Skeletal muscle cell (primary cell): ENCODE measurements at regions not wholly inside any gene's neighbourhood (a gene's known extent, or its start where the extent isn't known, plus 50 kb on each side); places are given as distances from the start of the nearest gene placed in this dataset.
"Not testable (repeated sequence)": the region's sequence is repeated elsewhere in the genome, so short reads cannot be mapped to it uniquely, and the experiment has no call there.

Experiments used
- DNase-seq: peaks from one replicate; pipeline ENCODE4 v3.0.0-alpha.2; 2010; ENCODE audit warnings: low read depth
- H3K4me3 ChIP-seq: 2 replicates; pipeline ENCODE4 v1.5.1; 2011; ENCODE audit warnings: low read depth, mild to moderate bottlenecking, control low read depth, low read length, moderate library complexity

DNA sequence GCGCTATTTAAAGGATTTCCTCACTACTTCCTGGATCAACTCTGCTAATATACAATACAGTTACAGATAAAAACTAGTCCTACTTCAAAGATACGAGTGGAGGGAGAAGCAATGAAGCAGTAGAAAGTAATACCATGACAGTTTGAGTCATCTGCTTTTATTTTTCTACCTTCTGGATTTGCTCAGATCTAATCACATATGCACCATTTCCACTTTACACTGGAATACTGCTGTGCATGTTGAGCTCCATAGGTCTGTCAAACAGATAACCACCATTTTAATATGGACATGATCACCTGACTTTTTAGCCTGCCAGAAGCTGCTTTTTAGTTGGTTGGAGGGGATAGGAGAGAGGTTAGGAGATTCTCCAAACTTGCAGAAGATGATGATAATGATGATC lies 92.5 kb downstream of the MMUT start:
- no peak for DNase-seq
- H3K4me3 ChIP-seq: no peak overlapping the region

DNA sequence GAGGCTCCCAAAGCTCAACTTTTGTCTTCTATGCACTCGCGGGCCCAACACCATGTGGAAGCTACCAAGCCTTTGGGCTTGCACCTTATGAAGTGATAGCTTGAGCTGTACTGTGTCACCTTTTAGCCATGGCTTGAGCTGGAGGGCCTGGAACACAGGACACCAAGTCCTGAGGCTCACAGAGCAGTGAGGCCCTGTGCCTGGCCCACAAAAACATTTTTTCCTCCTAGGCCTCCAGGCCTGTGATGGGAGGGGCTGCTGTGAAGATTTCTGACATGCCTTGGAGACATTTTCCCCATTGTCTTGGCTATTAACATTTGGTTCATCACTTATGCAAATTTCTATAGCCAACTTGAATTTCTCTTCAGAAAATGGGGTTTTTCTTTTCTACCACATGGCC lies 96.5 kb downstream of the MMUT start:
- no peak for DNase-seq
- no peak overlapping the region for H3K4me3 ChIP-seq

DNA sequence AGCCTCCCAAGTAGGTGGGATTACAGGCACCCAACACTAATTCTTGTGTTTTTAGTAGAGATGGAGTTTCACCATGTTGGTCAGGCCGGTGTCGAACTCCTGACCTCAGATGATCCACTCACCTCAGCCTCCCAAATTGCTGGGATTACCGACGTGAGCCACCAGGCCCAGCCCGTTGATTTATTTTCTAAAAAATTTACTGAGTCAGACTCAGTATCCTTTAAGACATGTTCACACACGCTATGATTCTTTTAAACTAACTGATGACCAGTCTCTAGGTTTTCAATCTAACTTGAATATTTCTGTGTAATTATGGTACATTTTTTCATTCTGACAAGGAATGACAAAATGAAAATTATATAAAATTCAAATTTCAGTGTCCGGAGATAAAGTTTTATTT lies 114.5 kb downstream of the MMUT start:
- DNase-seq: no peak

DNA sequence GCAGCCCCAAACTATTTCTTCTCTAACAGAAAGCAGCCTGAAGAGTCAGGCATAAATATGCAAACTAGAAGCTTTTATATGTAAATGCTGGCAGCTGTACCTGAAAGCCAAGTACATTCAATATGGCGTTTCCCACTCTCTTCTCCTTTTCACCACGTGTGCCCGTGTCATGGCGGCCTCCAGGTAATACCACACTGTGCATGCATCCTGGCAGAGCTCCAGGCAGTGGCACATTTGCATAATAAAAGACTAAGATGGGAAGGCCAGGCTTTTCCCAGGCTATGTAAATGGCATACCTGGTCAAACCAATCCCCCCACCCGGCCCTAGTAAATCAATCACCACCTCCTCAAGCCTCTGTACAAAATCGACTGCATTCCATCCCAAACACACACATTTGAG lies 120.6 kb downstream of the MMUT start:
- no peak for DNase-seq
- H3K4me3 ChIP-seq: no peak overlapping the region

More for the DNA sequence above, 114.5 kb downstream of the MMUT start:
- no peak overlapping the region for H3K4me3 ChIP-seq

DNA sequence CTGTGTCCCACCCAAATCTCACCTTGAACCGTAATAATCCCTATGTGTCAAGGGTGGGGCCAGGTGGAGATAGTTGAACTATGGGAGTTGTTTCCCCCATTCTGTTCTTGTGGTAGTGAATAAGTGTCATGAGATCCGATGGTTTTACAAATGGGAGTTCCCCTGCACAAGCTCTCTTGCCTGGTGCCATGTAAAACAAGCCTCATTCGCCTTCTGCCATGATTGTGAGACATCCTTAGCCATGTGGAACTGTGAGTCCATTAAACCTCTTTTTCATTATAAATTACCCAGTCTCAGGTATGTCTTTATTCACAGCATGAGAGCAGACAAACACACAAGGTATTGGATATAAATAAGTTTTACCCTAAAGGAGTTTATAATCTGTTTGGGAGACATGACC lies 121.2 kb downstream of the MMUT start:
- H3K4me3 ChIP-seq: no peak overlapping the region
- no peak for DNase-seq

DNA sequence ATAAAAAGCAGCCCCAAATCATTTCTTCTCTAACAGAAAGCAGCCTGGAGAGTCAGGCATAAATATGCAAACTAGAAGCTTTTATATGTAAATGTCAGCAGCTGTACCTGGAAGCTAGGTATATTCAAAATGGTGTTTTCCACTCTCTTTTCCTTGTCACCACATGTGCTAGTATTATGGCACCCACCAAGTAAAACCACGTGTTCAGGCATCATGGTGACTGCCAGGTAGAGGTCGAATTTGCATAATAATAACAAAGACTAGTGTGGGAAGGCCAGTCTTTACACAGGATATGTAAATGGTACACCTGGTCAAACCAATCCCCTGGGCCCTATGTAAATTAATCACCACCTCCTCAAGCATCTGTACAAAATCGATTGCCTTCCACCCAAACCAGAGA lies 124.0 kb downstream of the MMUT start:
- no peak overlapping the region for H3K4me3 ChIP-seq
- no peak for DNase-seq

DNA sequence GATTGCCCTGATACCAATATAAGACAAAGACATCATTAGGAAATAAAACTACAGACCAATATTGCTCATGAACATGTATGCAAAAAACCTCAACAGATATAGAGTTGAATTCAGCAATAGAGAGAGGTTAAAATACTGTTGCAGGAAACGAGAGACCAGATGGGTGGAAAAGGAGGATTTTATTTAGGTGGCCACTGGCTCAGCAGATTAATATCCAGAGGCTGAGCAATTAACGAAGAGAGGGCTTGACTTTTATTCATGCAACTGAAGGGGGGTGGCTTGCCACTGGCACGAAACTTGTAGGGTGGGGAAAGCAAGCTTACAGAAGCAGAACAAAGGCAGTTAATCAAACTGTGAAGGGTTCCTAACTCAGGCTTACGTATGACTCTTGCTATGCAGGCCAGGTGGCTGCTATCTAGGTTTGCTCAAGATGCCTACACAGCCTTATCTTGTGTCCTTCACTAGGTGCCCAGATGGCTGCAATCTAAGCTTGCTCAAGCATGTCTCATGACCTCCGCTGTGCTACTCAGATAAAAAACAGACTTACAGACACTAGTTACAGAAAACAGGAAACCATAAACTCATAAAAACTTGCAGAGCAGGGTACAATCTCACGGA lies 126.4 kb downstream of the MMUT start:
- H3K4me3 ChIP-seq: no peak overlapping the region
- no peak for DNase-seq

DNA sequence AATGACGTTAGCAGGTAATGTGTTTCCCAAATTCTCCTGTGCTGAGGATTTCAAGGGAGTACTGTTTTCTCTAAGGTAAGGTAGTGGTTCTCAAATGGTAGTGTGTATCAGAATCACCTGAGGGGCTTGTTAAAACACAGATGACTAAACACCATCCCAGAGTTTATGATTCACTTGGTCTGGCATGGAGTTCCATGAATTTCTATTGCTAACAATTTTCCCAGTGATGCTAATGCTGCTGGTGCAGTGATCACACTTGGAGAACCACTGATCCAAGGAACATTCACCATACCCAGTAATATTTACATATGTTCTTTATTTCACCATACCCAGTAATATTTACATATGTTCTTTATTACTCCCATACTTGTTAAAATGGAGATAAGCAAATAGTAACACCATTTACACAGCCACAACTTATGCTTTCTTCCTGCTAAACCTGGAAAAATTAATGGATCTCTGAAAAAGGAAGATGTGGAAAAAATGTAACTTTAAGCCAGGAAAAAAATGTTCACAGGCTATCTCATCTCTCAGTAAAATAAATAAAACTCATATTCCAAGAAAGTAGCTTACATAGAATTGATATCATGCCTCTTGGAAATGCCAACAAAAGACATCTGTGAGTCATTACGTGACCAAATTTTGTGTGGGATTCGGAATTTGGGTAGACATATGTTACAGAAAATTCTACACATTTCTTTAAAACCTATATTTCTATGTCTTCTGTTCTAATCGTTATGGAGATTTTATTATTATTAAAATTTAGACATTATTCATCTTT lies 129.5 kb downstream of the MMUT start:
- H3K4me3 ChIP-seq: no peak overlapping the region
- DNase-seq: no peak

DNA sequence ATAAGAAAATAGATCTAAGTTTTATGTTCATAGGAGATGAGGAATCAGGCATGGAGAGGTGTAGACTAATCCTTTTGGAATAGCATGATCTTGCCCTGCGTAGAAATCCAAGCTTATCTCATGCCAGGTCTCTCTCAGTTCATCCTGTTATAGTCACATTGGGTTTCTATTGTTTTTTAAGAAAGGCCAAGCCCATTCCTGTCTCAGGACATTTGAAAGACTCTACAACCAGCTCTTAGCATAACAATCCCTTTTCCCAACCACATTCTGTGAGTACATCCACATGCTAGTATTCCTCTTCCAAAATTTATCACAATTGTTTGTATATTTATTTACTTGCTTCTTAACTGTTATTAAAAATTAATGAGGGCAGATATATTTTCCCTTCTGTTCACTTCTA lies 130.3 kb downstream of the MMUT start:
- H3K4me3 ChIP-seq: no peak overlapping the region
- DNase-seq: no peak

DNA sequence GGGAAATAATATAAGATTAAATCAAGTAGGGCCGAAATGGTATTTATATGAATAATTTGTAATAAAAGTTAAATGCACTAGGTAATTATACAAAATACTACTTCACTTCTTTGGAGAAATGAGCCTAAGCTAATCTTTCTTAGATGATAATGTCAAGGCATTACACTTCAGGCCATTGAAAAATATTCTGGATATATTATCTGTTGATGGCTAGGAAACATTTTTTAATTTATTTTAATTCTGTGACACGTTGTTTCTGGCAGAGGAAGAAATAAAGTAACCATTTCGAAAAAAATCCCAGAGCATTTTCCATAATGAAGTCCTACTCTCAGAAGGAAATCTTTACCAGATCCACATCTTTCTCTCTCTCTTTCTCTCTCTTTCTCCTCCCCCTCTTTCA lies 133.9 kb downstream of the MMUT start:
- no peak overlapping the region for H3K4me3 ChIP-seq

DNA sequence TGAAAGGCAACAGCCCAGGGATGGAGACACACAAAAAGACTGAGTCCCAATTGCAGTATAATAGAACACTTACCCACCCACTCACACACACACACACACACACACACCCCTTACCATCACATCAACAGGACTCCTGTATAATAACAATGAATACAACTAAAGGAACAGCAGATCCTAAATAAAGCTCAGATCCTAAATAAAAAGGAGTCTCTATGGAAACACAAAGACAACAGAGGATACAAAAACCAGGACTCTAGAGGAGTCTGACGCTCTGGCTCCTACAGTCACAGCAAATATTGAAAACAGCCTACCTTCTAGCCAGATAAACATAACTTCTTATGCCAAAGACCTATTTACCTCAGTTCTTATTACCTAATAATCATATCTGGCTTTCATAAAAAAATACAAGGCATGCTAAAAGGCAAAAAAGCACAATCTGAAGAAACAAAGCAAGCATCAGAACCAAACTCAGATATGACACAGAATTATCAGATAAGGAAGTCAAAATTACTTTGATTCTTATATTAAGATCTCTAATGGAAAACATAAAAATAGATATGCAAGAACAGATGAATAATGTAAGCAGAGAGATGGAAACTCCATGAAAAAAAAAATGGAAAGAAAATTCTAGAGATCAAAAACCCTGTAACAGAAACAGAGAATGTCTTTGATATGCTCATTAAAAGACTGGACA lies 134.9 kb downstream of the MMUT start:
- no peak overlapping the region for H3K4me3 ChIP-seq
- no peak for DNase-seq

More for the DNA sequence above, 133.9 kb downstream of the MMUT start:
- DNase-seq: no peak

DNA sequence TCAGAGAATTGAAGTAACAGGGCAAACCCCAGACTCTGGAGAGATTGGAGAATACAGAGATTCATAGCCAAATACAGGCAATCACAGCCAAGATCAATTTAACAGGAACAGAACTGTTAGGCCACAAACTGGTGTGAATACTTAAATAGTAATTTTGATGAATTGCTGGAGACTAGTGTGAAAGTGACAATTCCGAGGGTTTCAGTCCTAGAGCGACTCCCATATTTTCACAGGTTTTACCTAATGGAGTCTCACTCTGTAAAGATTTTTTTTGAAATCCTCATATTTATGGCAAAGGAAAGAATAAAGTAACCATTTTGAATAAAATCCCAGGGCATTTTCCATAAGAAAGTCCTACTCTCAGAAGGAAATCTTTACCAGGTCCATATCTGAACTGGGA lies 135.5 kb downstream of the MMUT start:
- no peak for DNase-seq
- H3K4me3 ChIP-seq: no peak overlapping the region

DNA sequence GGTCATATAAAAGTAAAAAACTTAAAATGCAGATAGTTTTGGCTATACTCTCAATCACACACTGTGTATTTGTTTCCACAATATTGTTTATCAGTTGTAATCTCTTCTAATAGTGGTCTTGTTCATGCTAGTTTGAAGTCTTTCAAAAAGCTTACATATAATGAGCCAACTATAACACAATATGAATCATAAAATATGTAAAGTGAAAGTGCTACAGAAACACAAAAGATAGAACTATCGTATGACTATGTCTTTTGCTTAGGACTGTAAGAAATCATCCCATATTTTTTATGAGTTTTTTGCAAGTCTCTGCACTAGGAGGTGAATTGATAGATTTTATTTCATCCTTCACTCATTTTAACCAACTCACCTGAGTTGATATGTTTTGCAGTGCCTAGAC lies 136.0 kb downstream of the MMUT start:
- no peak for DNase-seq
- no peak overlapping the region for H3K4me3 ChIP-seq

DNA sequence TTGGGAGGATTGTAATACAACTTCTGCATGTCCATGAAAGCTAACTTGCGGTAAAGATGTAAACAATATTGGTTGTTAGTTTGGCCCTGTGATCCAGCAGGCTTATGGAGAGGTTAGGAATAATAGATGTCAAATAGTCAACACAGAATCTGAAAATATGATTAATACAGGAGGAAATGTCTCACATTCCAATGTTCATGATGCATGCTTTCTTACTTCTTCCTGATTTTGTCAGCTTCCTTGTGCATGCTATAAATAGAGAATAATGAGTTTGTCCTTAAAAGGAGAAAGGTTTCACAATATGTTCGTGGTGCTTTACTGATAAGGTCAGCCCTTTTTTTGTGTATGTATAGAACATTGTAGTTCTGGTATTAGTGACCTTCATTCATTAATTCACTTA lies 136.7 kb downstream of the MMUT start:
- peak; percentile 41 for DNase-seq
- no peak overlapping the region for H3K4me3 ChIP-seq

DNA sequence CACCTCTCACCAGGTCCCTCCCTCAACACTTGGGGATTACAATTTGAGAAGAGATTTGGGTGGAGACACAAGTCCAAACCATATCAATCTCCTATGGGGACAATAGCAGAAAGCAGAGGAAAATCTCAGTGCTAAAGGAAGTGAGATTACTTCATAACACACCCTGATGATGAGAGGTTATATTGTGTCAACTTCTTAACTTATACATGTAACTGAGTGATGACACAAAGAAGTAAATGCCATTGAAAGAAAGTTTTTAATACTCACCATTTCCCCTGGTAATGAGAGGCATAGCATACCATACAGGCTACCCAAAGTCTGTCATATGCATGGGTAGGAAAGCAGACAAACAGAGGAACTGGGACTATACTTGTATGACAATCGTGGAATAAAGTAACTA lies 137.2 kb downstream of the MMUT start:
- H3K4me3 ChIP-seq: no peak overlapping the region
- no peak for DNase-seq

DNA sequence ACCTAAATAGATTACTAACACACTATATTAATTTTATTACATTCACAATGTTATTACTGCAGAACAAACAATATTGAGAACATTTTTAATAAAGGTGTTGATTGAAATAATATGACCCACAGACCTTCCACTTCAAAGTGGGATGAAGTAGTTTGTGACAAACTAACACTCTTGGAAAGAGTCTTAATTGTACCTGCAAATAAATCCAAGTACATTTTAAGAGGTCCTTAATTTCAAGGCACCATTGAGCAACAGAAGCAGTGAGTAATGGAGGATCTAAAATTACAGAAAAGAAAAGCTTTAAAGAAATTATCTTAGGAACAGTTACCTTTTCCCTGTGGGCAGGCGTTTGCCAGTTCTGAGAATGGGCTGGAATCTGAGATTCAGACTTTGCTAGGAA lies 140.2 kb downstream of the MMUT start:
- DNase-seq: no peak
- H3K4me3 ChIP-seq: no peak overlapping the region

DNA sequence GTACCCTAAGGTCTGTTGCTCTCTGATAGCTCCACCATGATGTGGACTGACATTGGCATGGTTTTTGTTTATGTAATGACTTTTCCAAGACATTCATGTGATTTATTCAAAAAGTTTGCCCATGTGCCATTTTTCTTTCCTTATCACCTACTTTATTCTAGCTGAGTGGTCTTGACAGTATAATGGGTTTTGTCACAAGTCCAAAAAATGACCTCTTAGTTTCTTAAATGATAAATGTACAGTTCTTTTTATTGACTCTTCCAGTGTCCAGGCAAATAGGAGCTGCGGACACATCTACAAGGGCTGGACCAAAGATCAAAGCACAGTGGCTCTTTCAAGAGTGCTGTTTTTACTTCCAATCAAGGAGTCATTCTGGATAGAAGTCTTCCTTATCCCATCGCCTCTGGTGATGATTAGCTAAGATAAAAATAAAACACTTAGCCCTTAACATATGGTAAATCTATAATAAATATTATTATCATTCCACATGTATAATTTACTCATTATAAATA lies 141.4 kb downstream of the MMUT start:
- no peak overlapping the region for H3K4me3 ChIP-seq
- DNase-seq: no peak

DNA sequence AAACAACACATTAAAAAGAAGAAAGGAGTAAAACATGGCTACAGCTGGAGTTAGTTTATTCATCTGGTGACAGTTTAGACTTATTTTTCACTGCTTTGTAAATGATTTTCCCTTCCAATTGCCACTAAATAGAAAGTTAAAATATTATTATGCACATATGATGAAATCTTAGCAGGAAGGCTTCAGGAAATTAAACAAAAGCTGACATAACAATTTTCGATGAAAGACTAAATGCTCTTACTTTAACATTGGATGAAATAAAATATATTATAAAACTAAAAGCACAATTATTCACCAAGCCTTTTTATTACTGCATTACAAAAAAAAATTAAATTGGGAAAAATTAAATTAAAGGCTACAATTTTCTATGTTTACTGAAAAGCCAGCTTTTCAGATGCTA lies 158.0 kb downstream of the MMUT start:
- no peak for DNase-seq
- no peak overlapping the region for H3K4me3 ChIP-seq

DNA sequence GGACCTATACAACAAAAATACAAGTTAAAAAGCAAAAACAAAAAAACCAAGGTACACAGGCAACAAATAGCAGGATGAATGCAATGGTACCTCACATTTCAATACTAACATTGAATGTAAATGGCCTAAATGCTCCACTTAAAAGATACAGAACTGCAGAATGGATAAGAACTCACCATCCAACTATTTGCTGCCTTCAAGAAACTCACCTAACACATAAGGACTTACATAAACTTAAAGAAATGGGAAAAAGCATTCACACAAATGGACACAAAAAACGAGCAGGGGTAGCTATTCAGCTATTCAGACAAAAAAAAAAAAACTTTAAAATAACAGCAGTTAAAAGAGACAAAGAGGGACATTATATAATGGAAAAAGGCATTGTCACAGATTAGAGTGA lies 158.7 kb downstream of the MMUT start:
- DNase-seq, H3K4me3 ChIP-seq: not testable (repeated sequence)

DNA sequence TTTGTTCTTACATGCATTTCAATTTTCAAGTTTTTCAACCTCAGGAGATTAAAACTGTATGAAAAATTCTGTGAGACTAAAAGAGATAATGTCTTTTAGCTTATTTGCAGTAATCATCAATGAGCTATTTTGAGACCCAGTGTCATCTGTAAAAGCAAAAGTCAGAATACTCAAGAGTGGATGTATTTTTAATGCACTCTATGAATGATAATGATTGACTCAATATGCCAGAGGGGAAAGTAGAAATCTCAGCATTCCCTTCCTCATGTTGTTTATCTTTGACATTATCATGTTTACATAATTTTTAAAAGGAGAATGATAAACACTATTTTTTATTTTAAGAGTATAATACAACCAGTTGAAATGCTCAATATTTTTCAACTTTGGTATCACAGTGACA lies 162.1 kb downstream of the MMUT start:
- H3K4me3 ChIP-seq: no peak overlapping the region
- DNase-seq: no peak

DNA sequence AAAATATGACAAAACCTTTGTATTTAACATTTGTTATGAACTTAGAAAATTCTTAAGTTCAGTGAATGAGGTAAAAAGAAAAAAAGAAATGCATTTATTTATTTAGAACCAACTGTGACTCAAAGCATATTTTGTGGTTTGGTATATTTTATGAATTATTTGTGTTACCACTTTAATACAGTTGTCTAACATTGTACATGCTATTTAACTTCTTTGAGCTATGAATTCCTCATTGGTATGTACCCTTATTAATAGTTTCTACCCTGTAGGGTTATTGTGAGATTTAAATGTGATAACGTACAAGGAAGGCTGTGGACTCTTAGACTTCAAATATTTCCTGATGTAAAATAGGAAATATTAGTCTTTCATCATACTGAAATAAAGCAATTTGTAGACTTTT lies 162.6 kb downstream of the MMUT start:
- DNase-seq: no peak
- H3K4me3 ChIP-seq: no peak overlapping the region
